IPS-15b (cell line): ENCODE measurements at regions not wholly inside any gene's neighbourhood (a gene's known extent, or its start where the extent isn't known, plus 50 kb on each side); places are given as distances from the start of the nearest gene placed in this dataset.
"Not testable (repeated sequence)": the region's sequence is repeated elsewhere in the genome, so short reads cannot be mapped to it uniquely, and the experiment has no call there.

ENCODE experiments used
- H3K27me3 ChIP-seq: one replicate; pipeline ENCODE4 v1.6.1; 2013; ENCODE audit warnings: low read length; ENCODE audit not compliant: control insufficient read depth, insufficient read depth
- H3K36me3 ChIP-seq: one replicate; pipeline ENCODE4 v1.6.1; 2013; ENCODE audit warnings: low read length; ENCODE audit not compliant: control insufficient read depth, insufficient read depth
- H3K4me1 ChIP-seq: one replicate; pipeline ENCODE4 v1.6.1; 2013; ENCODE audit warnings: mild to moderate bottlenecking, low read length; ENCODE audit not compliant: control insufficient read depth, insufficient read depth
- H3K4me3 ChIP-seq: one replicate; pipeline ENCODE4 v1.5.1; 2013; ENCODE audit warnings: low read depth, low read length
- H3K9ac ChIP-seq: one replicate; pipeline ENCODE4 v1.6.1; 2013; ENCODE audit warnings: low read depth, mild to moderate bottlenecking, low read length
- H3K9me3 ChIP-seq: one replicate; pipeline ENCODE4 v1.6.1; 2013; ENCODE audit warnings: mild to moderate bottlenecking, low read length; ENCODE audit not compliant: control insufficient read depth, insufficient read depth

DNA sequence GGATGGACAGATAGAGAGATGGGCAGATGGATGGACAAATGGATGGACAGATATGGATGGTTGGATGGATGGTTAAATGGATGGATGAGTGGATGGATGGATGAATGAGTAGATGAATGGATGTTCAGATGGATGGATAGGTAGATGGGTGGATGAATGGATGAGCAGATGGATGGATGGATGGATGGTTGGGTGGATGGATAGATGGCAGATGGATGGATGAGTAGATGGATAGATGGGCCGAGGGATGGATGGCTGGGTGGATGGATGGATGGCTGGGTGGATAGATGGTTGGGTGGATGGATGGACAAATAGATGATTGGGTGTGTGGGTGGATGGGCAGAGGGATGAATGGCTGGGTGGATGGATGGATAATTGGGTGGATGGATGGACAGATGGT lies 98.9 kb upstream of the OTOS start:
- Histone ChIP-seq H3K27me3 (no peaks in the 10 kb centered on the region), H3K36me3 (no peaks in the 10 kb centered on the region), H3K9me3 (no peaks in the 10 kb centered on the region), H3K4me1 (no peaks in the 10 kb centered on the region), H3K4me3 (no peak overlapping the region), H3K9ac (no peak overlapping the region)

DNA sequence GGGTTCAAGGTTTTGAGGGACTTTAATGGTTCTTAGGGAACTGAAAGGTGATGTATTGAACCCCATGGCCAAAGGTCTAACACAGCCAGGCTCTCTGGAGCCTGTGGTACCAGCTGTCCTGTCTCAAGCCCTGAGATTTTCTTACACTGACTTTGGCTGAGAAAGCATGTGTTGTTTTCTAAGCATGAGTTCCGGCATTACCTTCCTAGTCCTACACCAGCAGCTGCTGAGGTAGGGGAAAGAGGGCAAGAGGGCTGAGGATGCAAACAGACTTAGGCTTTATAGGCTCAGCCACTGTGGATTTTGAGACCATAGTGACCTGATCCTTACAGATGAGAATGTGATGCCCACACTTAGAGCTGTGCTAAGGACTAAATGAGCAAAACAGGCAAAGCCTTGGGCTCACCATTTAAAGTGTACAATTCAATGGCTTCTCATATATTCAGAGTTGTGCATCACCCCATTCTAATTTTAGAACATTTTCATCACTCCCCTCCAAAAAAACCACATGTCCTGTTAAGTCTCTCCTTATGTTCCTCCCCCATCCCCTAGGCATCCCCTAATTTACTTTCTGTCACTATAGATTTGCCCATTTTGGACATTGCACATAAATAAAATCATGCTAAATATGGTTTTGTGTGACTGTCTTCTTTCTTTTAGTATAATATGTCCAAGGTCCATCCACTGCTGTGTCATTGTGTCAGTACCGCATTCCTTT lies 99.7 kb upstream of the OTOS start:
- H3K36me3 ChIP-seq: no peaks in the 10 kb centered on the region
- no peaks in the 10 kb centered on the region for H3K27me3 ChIP-seq
- no peaks in the 10 kb centered on the region for H3K4me1 ChIP-seq
- H3K4me3 ChIP-seq: no peak overlapping the region
- no peaks in the 10 kb centered on the region for H3K9me3 ChIP-seq
- no peak overlapping the region for H3K9ac ChIP-seq

- Histone ChIP-seq H3K9me3 (no peaks in the 10 kb centered on the region), H3K27me3 (no peaks in the 10 kb centered on the region), H3K4me1 (no peaks in the 10 kb centered on the region), H3K4me3 (no peak overlapping the region), H3K36me3 (no peaks in the 10 kb centered on the region), H3K9ac (no peak overlapping the region)
Measured at GRCh38 chr2:240240781-240241180, 100.3 kb upstream of the OTOS start.

- H3K36me3 ChIP-seq: no peaks in the 10 kb centered on the region
- no peaks in the 10 kb centered on the region for H3K27me3 ChIP-seq
- H3K9ac ChIP-seq: no peak overlapping the region
- no peaks in the 10 kb centered on the region for H3K4me1 ChIP-seq
- no peaks in the 10 kb centered on the region for H3K9me3 ChIP-seq
- no peak overlapping the region for H3K4me3 ChIP-seq
Measured at GRCh38 chr2:240241572-240241971, 101.1 kb upstream of the OTOS start.

DNA sequence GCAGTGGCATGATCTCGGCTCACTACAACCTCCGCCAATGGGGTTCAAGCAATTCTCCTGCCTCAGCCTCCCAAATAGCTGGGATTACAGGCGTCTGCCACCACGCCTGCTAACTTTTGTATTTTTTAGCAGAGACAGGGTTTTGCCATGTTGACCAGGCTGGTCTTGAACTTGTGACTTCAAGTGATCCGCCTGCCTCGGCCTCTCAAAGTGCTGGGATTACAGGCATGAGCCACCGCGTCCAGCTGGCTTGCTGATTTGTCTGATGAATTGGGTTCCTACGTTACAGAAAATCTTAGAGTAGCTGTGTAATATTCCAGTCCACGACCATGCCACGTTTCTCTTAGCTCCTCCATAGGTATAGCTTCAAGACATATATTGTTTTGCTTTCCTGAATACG lies 102.6 kb upstream of the OTOS start:
- H3K4me3 ChIP-seq, H3K36me3 ChIP-seq, H3K9me3 ChIP-seq, H3K27me3 ChIP-seq, H3K4me1 ChIP-seq, H3K9ac ChIP-seq: not testable (repeated sequence)

DNA sequence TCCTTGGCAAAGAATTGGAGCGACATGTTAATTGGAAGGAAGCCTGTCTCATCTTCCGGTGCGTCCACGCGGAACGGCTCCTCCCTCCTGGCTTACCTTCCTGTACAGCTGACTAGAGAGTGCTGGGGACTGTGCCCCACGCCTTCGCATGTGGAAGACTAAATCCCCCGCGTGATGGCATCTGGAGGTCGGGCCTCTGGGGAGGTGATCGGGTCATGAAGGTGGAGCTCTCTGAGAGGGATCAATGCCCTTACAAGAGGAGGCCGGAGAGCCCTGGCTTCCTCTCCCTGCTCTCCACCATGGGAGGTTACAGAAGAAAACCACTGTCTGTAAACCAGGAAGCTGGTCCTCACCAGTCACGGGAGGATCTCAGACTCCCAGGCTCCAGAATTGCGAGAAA lies 104.1 kb upstream of the OTOS start:
- H3K36me3 ChIP-seq: no peaks in the 10 kb centered on the region
- no peaks in the 10 kb centered on the region for H3K4me1 ChIP-seq
- no peaks in the 10 kb centered on the region for H3K9me3 ChIP-seq
- no peaks in the 10 kb centered on the region for H3K27me3 ChIP-seq
- H3K9ac ChIP-seq: no peak overlapping the region
- H3K4me3 ChIP-seq: no peak overlapping the region

DNA sequence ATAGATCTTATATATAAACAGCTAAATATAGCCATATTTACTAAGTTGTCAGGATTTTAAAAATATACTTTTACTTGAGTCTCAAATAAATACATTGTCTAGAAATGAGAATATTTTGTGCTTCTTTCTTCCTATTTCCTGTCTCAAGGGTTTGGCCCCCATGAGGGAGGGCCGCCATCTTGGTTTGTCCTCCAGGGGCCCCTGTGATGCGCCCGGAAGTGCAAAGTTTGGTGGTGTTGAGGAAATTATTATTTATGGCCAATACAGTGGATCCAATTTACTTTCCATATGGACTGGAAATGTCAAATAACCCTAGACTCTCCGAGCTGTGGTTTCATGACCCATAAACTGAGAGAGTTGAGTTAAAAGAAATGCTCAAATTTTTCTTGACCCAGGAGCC lies 104.7 kb upstream of the OTOS start:
- Histone ChIP-seq H3K9ac (no peak overlapping the region), H3K9me3 (no peaks in the 10 kb centered on the region), H3K4me1 (no peaks in the 10 kb centered on the region), H3K4me3 (no peak overlapping the region), H3K36me3 (no peaks in the 10 kb centered on the region), H3K27me3 (no peaks in the 10 kb centered on the region)

DNA sequence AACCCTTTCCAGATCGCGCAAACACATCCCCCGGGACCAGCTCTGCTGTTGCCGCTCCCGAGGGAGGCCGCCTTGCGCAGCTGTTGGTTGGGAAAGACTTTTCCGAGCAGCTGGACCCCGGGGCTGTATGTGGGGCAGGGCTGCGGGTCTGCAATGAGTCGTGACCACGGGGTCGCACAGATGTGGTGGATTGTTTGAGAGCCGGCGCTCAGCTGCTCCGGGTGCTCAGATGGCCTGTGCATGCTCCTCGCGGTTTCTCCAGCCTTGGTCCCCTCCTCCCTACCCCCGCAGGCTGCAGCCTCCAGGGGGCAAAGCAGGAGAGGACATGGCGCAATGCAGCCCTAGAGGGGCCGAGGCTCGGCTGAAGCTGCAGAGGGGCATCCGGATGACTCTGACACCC lies 105.2 kb upstream of the OTOS start:
- Histone ChIP-seq H3K27me3 (no peaks in the 10 kb centered on the region), H3K4me3 (no peak overlapping the region), H3K9me3 (no peaks in the 10 kb centered on the region), H3K4me1 (no peaks in the 10 kb centered on the region), H3K9ac (no peak overlapping the region), H3K36me3 (no peaks in the 10 kb centered on the region)

DNA sequence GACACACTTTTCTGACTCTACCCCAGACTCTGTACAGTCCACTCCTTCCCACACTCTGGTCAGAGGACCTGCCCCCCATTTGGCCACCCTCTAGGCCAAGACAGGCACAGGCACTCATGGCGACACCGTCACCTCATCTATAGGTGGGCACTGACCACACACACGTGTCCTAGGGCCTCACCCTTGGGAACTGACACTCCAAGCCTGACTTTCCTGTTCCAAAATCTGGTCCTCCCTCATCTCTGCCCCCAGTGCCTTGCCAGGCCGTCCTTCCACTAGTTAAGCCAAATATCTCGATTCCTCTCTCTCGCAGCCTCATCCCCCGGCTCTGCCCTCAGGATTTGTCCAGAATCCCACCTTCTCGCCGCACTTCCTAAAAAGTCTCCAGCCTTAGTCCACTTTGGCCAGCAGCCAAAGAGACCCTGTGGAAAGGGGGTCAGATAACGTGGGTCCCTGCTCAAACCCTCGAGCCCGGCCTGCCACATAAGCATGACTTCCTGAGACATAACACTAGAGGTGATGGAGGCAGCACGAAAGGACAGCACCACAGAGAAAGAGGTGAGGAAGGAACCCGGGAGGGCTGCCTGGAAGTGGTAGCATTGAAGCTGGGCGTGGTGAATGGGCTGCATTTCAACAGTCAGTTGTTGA lies 105.8 kb upstream of the OTOS start:
- Histone ChIP-seq H3K9me3 (no peaks in the 10 kb centered on the region), H3K27me3 (no peaks in the 10 kb centered on the region), H3K4me3 (no peak overlapping the region), H3K9ac (no peak overlapping the region), H3K36me3 (no peaks in the 10 kb centered on the region), H3K4me1 (no peaks in the 10 kb centered on the region)

GRCh38 chr2:240247241-240247867 lies 106.9 kb upstream of the OTOS start:
- no peaks in the 10 kb centered on the region for H3K4me1 ChIP-seq
- no peaks in the 10 kb centered on the region for H3K36me3 ChIP-seq
- no peak overlapping the region for H3K9ac ChIP-seq
- H3K27me3 ChIP-seq: no peaks in the 10 kb centered on the region
- no peaks in the 10 kb centered on the region for H3K9me3 ChIP-seq
- no peak overlapping the region for H3K4me3 ChIP-seq

DNA sequence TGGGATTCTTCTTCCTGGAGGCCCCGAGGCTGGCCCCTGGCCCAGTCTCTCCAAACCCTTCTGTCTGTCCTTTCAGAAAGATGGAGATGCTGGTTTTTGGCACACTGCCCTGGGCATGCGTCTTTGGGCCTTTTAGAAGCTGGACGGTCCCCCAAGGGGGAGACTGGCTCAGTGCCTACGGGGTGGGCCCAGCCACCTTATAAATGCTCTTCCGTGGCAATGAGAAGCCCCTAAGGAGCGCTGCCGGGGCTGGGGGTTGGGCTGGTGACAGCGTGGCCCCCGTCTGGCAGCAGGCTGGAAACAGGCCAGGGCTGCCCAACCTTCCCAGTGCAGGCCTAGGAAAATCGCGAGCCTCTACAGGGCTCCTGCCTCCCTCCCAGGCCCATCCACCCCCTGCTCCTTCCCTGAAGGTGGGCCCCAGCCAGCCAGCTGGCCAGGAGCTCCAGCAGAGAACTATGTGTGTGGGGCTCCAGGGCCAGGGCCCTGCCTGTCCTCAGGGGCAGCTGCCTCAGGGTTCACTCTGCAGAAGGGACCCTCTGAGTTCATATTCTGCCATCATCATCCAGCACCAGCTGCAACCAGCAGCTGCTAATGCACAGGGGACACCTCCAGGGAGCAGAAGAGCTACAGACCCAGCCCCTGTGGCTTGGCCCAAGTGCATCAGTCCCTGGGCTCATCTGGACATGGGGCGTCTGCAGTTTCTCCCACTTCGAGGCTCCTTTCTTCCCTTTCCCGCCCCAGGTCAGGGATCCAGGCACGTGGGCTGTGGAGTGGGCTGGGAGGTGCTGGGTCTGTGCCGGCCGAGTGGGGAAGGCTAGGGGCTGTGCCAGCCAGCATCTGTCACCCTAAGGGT lies 107.6 kb upstream of the OTOS start:
- H3K9me3 ChIP-seq: no peaks in the 10 kb centered on the region
- H3K36me3 ChIP-seq: no peaks in the 10 kb centered on the region
- no peaks in the 10 kb centered on the region for H3K27me3 ChIP-seq
- no peak overlapping the region for H3K4me3 ChIP-seq
- H3K4me1 ChIP-seq: no peaks in the 10 kb centered on the region
- H3K9ac ChIP-seq: no peak overlapping the region
